ENCODE measurements at regions not wholly inside any gene's neighbourhood (a gene's known extent, or its start where the extent isn't known, plus 50 kb on each side); places are given as distances from the start of the nearest gene placed in this dataset.

GRCh38 chr3:101144105-101144504 is 150.9 kb upstream of the ABI3BP start:
- Histone ChIP-seq H3K36me3 (ENCODE audit: insufficient read depth in 1 of 2, low read depth in 1 of 2) (no peaks in the 10 kb centered on the region), H3K4me3 (no peak overlapping the region), H3K4me1 (no peaks in the 10 kb centered on the region), H3K27me3 (ENCODE audit: insufficient read depth in 3 of 3, low read length in 2 of 3) (no peaks in the 10 kb centered on the region), H3K9me3 (no peaks in the 10 kb centered on the region), H3K27ac (no peak overlapping the region)
- DNase-seq, result no peak
- ATAC-seq, result no peak
- intact Hi-C loops (cut with DNase I), result no loop called here
- no peak for TF ChIP-seq CTCF (IDR thresholded peaks at IDR 0.05)
- WGBS, 3 donors, result 91 to 93% (median 91%) methylated on average over 3 of the region's 3 CpGs

GRCh38 chr3:101143012-101143411 is 149.8 kb upstream of the ABI3BP start:
- Histone ChIP-seq H3K9me3 (no peaks in the 10 kb centered on the region), H3K4me1 (no peaks in the 10 kb centered on the region), H3K4me3 (no peak overlapping the region), H3K36me3 (ENCODE audit: insufficient read depth in 1 of 2, low read depth in 1 of 2) (no peaks in the 10 kb centered on the region), H3K27ac (no peak overlapping the region), H3K27me3 (ENCODE audit: insufficient read depth in 3 of 3, low read length in 2 of 3) (no peaks in the 10 kb centered on the region)
- no peak for TF ChIP-seq CTCF (IDR thresholded peaks at IDR 0.05)
- ATAC-seq (no peak), DNase-seq (no peak)
- intact Hi-C loops (cut with DNase I), result no loop called here
- 39 to 54% (median 43%) methylated on average over 3 of the region's 3 CpGs for WGBS, 3 donors

- 82 to 90% (median 85%) methylated on average over 2 of the region's 2 CpGs for WGBS, 3 donors
- H3K4me3 ChIP-seq, result no peak overlapping the region
- intact Hi-C loops (cut with DNase I), result no loop called here
- H3K4me1 ChIP-seq, result no peaks in the 10 kb centered on the region
- no peaks in the 10 kb centered on the region for H3K27me3 ChIP-seq (ENCODE audit: insufficient read depth in 3 of 3, low read length in 2 of 3)
- no peaks in the 10 kb centered on the region for H3K36me3 ChIP-seq (ENCODE audit: insufficient read depth in 1 of 2, low read depth in 1 of 2)
- no peak overlapping the region for H3K27ac ChIP-seq
- DNase-seq (no peak), ATAC-seq (no peak)
- TF ChIP-seq CTCF (IDR thresholded peaks at IDR 0.05), result no peak
- H3K9me3 ChIP-seq, result no peaks in the 10 kb centered on the region
These were observed 148.9 kb upstream of the ABI3BP start for GRCh38 chr3:101142160-101142559.

- Histone ChIP-seq H3K9me3 (no peaks in the 10 kb centered on the region), H3K4me3 (no peak overlapping the region), H3K36me3 (ENCODE audit: insufficient read depth in 1 of 2, low read depth in 1 of 2) (no peaks in the 10 kb centered on the region), H3K4me1 (no peaks in the 10 kb centered on the region), H3K27me3 (ENCODE audit: insufficient read depth in 3 of 3, low read length in 2 of 3) (no peaks in the 10 kb centered on the region), H3K27ac (no peak overlapping the region)
- DNase-seq (no peak), ATAC-seq (no peak)
- TF ChIP-seq CTCF (IDR thresholded peaks at IDR 0.05), result no peak
- WGBS, 3 donors, result 61 to 68% (median 65%) methylated on average over 1 of the region's 1 CpG
- intact Hi-C loops (cut with DNase I), result no loop called here
These were observed 147.9 kb upstream of the ABI3BP start for GRCh38 chr3:101141135-101141534.

GRCh38 chr3:101138817-101139216 is 145.6 kb upstream of the ABI3BP start:
- no peak overlapping the region for H3K4me3 ChIP-seq
- H3K27me3 ChIP-seq (ENCODE audit: insufficient read depth in 3 of 3, low read length in 2 of 3), result no peaks in the 10 kb centered on the region
- no peaks in the 10 kb centered on the region for H3K9me3 ChIP-seq
- intact Hi-C loops (cut with DNase I), result no loop called here
- 57 to 87% (median 82%) methylated on average over 1 of the region's 1 CpG for WGBS, 3 donors
- no peak for TF ChIP-seq CTCF (IDR thresholded peaks at IDR 0.05)
- DNase-seq, result no peak
- H3K27ac ChIP-seq, result no peak overlapping the region
- no peak for ATAC-seq
- no peaks in the 10 kb centered on the region for H3K36me3 ChIP-seq (ENCODE audit: insufficient read depth in 1 of 2, low read depth in 1 of 2)
- no peaks in the 10 kb centered on the region for H3K4me1 ChIP-seq

Measured in psoas muscle (tissue), 7 donors.